ENCODE measurements at regions not wholly inside any gene's neighbourhood (a gene's known extent, or its start where the extent isn't known, plus 50 kb on each side); places are given as distances from the start of the nearest gene placed in this dataset.
A peak's percentile ranks its signal among the peaks of the same experiment; 100 is the strongest.
"Not testable (repeated sequence)": the region's sequence is repeated elsewhere in the genome, so short reads cannot be mapped to it uniquely, and the experiment has no call there.

GRCh38 chr10:5268743-5269142 lies 72.1 kb downstream of the AKR1C4 start:
- DNase-seq, result no peak

- no peak for DNase-seq
Measured at GRCh38 chr10:5269791-5270190, 73.2 kb downstream of the AKR1C4 start.

GRCh38 chr10:5271526-5271925 lies 74.9 kb downstream of the AKR1C4 start:
- DNase-seq, result no peak

- DNase-seq, result no peak
Measured at GRCh38 chr10:5272065-5272803, 75.6 kb downstream of the AKR1C4 start.

GRCh38 chr10:5274795-5275194 lies 78.2 kb downstream of the AKR1C4 start:
- DNase-seq, result no peak

- DNase-seq, result no peak
Measured at GRCh38 chr10:5281356-5281755, 83.4 kb upstream of the UCN3 start.

- no peak for DNase-seq
Measured at GRCh38 chr10:5282137-5282536, 82.6 kb upstream of the UCN3 start.

- peak; percentile 33 for DNase-seq
Measured at GRCh38 chr10:5283305-5284158, 81.2 kb upstream of the UCN3 start.

- no peak for DNase-seq
Measured at GRCh38 chr10:5284311-5285057, 80.3 kb upstream of the UCN3 start.

GRCh38 chr10:5285186-5285585 lies 79.6 kb upstream of the UCN3 start:
- no peak for DNase-seq

GRCh38 chr10:5288359-5288758 lies 76.4 kb upstream of the UCN3 start:
- no peak for DNase-seq

GRCh38 chr10:5289228-5289627 lies 75.5 kb upstream of the UCN3 start:
- not testable (repeated sequence) for DNase-seq

GRCh38 chr10:5291501-5292195 lies 73.1 kb upstream of the UCN3 start:
- DNase-seq, result no peak

- no peak for DNase-seq
Measured at GRCh38 chr10:5292196-5292735, 72.5 kb upstream of the UCN3 start.

- not testable (repeated sequence) for DNase-seq
Measured at GRCh38 chr10:5292970-5293369, 71.8 kb upstream of the UCN3 start.

GRCh38 chr10:5293691-5294550 lies 70.8 kb upstream of the UCN3 start:
- DNase-seq, result peak; percentile 49

GRCh38 chr10:5297466-5297865 lies 67.3 kb upstream of the UCN3 start:
- no peak for DNase-seq

- no peak for DNase-seq
Measured at GRCh38 chr10:5297996-5298395, 66.8 kb upstream of the UCN3 start.

- DNase-seq, result no peak
Measured at GRCh38 chr10:5299950-5300349, 64.8 kb upstream of the UCN3 start.

GRCh38 chr10:5303504-5303903 lies 61.3 kb upstream of the UCN3 start:
- no peak for DNase-seq

GRCh38 chr10:5305374-5305773 lies 59.4 kb upstream of the UCN3 start:
- DNase-seq, result no peak

GRCh38 chr10:5310914-5311313 lies 53.9 kb upstream of the UCN3 start:
- no peak for DNase-seq
